Limb (tissue), 2 donors: ENCODE measurements at regions not wholly inside any gene's neighbourhood (a gene's known extent, or its start where the extent isn't known, plus 50 kb on each side); places are given as distances from the start of the nearest gene placed in this dataset.
"Not testable (repeated sequence)": the region's sequence is repeated elsewhere in the genome, so short reads cannot be mapped to it uniquely, and the experiment has no call there.

Experiments
- DNase-seq, 2 donors: peaks; one replicate each; pipeline ENCODE4 v3.0.0-alpha.2; 2016; ENCODE audit errors: extremely low spot score in 2 of 2

- no peak for DNase-seq
These were observed 410.5 kb downstream of the TMEM38B start for GRCh38 chr9:106104887-106105286.

GRCh38 chr9:106106396-106106795, 412.1 kb downstream of the TMEM38B start:
- no peak for DNase-seq

DNA sequence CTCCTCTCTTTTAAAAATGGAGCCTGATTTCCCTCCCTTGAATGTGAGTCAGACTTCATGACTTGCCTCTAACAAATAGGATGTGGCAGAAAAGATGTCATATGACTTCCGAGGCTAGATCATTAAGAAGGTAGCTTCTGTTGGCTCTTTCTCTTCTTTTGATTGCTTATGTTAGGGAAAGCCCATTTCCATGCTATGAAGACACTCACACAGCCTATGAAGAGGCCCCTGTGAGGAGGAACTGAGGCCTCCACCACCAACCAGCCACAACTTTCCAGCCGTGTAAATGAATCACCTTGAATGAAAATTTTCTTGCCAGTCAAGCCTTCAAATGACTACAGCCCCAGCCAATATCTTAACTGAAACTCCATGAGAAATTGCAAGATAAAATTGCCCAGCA, 413.4 kb downstream of the TMEM38B start:
- no peak for DNase-seq

DNA sequence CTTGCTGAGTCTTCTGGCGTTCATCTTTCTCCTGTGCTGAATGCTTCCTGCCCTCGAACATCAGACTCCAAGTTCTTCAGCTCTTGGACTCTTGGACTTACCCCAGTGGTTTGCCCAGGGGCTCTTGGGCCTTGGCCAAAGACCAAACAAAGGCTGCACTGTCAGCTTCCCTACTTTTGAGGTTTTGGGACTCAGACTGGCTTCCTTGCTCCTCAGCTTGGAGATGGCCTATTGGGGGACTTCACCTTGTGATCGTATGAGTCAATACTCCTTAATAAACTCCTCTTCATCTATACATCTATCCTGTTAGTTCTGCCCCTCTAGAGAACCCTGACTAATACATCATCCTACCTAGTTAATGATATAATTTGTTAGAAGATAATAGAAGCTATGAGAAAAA, 415.4 kb downstream of the TMEM38B start:
- DNase-seq, result not testable (repeated sequence)

DNA sequence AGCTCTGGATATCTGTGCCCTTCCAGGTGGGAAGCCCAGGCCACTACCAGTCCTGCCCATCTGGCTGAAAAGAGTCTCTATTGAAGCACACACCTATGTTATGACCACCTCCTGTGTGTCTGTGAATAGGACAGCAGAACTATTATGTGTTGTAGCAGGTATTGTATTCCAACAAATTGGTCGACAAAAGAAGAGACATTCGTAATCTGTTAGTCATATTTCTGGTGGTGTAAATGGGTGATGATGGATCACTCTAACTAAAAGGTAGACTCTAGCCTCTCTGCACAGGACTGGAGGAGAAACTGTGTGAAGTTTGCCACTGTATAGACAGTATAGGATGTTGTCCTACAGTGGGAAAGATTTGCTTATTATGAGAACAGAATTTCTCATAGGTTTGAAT, 416.1 kb downstream of the TMEM38B start:
- no peak for DNase-seq

DNA sequence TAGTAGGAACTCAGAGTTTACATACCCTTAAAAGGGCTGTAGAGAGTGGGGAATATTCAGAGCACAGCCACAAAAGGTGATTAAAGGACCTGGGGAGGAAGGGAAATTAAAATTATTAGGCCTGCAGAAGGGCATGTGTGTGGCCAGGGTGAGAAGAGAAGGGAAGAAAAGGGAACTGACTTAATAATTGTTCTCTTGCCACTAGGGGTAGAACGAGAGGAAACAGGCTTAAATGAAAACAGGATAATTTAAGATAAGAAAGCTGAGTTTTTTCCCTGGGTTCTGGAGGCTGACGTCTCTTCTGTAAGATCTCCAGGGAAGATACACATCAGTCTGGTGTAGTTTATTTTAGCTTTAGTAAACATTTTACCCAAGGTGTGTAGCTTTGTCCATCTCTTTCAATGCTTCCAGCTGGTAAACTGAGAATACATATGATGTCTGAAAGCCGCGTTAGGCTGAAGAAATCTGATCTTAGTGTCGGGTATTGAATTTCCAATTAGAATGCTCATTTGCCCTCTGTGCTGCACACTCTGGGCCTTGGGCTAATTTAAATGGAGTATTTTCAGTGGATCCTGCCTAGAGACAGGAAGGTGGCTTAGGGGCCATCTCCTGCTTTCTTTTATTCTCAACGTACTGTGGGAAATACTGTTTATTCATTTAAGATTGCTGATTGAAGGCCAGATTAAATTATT, 416.8 kb downstream of the TMEM38B start:
- no peak for DNase-seq

DNA sequence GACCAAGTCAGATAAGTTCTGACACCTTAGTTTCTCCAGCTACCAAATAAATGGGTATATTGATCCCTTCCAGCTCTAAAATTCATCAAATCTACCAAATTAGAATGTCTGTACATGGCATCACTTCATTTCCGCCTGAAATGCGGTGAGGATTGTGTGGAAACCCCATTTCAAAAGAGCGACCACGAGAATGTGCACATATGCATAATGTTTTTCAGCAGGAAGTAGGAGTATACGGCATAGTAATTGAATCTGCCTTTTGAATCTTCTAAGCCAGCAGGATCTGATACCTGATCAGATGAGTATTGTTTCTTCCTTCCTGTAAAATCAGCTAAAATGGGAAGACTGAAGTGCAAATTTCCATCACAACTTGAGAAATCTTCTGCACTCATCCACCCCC, 418.6 kb downstream of the TMEM38B start:
- no peak for DNase-seq

DNA sequence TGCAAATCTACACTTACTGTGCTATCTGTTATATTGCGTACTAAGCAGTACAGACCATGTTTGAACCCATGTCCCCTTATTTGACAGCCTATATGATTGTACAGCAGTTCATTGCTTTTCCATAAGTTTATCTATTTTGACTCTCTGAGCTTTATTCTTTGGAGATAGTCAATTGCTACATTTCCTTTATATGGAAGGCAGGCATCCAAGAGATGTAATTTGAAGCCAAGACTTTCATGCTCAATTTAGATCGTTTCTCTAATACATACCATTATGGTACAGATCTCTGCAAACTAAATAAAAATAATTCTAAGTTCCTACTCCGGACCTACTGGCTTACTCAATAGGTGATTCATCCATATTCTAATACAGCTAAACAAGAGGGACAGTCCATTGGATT, 424.8 kb downstream of the TMEM38B start:
- no peak for DNase-seq

DNA sequence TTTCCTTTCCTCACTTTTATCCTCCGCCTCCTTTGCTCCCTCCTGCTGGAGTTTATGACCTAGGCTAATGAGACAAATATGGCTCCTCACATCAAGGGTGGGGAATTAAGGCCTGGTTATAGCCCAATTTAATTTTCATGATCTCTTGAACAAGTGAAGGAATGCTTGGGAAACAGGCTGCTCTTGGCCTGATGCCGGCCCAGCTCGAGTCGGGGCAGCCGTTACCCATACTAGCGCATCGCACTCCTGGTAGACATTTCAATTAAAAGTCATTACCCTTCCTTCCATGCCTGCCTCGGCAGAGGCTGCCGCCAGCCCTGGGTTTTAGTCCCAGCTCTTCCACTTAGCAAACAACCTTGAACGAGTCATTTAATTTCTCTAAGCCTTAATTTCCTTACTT, 425.7 kb downstream of the TMEM38B start:
- DNase-seq, result peak in 1 of 2 donors; percentile 29

- DNase-seq, result no peak
These were observed 433.4 kb downstream of the TMEM38B start for GRCh38 chr9:106127776-106128175.

GRCh38 chr9:106130374-106130773, 436.0 kb downstream of the TMEM38B start:
- DNase-seq, result no peak

DNA sequence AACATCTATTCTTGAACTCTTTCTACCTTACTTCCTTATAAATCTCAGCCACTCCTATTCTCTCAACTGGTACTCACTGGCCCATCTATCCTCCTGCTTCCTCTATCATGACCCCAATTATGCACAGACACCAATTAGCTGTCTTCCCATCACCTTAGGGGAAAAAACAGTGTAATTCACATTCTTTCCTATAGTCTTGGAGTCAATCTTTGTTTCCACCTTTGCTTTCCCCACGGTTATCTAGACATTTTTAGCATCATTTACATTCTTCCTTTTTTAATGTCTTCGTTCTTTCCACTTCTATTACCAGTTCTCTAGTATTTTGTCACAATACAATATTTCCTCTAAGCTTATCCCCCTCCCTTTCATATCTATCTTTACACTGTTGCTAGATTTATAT, 449.4 kb downstream of the TMEM38B start:
- no peak for DNase-seq

DNA sequence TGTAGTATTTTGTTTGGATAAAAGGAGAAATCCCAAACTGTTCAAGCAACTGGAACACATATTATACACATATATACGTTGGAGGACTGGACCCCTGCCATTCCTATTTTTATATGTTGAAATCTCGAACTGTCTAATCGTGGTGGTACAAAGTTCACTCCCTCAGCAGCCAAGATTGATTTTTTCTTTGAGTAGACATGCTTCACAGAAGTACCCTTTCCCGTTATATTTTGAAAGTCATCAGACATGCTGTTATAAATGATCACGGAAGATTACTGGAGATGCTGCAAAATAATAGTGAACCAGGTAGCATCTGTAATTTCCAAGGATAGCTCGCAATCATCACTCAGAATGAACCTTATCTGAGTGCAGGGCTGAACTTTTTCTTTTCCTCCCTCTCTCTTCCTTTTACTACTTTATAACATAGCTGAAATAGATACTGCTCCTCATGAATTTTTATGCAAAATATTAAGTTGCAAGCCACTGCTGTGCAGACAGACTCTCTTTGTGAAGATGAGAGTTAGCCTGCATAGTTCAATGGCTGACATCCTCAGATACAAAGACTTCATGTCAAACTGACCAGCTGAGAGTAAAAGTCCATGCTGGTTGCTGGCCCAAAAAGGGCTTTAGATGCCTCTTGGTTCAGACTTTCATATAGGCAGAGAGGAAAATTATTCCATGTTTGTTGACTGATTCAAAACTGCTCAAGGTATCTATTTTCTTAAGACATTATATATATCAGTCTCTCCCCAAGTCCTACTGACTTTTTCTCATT, 451.9 kb downstream of the TMEM38B start:
- no peak for DNase-seq

DNA sequence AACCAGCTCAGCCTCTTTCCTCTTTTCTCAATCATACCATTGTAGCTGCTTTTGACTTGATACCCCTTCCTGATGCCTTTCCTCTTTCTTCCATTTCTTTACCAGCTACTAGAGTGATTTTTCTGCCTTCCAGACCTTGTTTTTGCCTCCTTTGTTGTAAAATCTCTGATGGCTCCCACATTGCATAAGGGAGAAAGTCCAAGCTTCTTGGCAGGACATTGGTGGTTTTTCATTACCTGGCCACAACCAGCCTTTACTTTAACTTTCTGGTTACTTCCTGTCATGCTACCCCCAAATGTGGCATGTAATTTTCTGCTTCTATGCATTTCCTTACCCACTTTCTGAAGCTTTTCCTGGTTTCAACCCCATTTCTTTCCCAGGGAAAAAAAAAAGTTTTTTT, 452.5 kb downstream of the TMEM38B start:
- DNase-seq, result no peak

GRCh38 chr9:106149956-106150355, 455.6 kb downstream of the TMEM38B start:
- DNase-seq, result no peak

DNA sequence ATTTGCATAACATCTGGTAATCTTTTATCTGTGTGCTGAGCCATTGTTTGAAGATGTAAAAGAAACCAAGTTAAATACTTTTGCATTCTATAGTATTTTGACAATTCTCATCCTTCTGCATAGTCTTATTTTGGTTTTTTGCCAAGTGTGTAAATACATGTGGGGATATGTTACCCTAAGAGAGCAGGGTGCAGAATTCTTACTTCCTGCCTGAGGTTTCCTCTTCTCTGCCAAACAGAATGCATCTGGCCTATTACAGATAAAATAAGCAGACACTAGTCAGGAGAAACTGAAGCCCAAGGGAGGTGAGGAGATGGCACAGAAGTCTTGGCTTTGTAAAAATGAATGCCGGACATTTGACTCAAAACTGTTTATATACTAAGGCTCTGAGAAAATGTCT, 462.1 kb downstream of the TMEM38B start:
- no peak for DNase-seq

DNA sequence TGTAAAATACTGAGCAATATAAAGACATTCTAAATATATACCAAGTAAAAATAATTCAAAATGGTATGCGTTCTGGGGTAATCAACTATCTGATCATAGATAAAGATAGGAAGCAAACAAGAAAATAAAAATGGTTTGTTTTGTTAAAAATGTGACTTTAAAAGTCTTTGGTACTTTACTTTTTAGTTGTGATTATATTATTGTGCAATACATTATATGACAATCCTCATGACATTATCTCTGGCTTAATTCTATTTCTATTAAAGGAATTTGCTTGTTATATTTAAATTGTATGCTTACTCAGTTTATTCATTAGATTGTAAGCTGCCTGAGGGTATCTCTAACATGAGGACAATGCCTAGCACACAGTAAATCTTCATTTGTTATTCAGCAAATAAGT, 477.9 kb downstream of the TMEM38B start:
- DNase-seq, result no peak

DNA sequence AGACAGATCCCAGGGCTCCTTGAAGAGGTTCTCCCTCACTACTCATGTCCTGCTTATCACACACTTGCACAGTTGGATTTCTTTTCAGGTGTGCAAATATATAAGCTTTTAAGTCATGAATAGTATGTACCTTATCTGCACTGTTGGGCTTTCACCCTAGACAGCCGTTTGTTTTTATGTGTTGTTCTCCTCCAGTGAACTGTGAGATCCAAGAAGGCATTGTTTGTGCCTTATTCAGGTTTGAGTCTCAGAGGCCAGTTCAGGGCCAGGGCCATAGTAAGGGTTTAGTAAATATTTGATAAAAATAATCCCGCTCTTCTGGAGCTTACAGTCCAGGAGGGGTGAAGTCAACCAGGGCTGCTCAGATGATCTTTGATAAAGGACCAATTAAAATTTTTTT, 480.0 kb downstream of the TMEM38B start:
- DNase-seq, result no peak

GRCh38 chr9:106177216-106177615, 482.9 kb downstream of the TMEM38B start:
- no peak for DNase-seq

DNA sequence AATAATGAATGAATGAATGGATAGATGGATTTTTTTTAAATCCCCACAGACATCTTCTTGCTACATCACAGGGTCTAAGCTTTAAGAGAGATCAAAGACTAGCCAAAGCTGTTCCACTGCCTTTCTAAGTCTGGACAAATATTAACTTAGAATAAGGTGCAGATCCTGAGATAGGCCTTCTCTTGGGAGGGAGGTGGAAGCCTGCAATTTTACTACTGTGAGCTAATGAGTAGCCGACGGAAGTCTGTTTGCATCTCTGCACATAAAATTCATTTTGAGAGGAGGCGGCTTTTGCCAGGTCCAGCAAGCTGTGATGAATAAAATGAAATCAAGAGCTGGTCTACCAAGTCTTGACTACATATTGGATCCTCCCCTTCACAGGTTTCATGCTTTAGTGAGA, 484.9 kb downstream of the TMEM38B start:
- DNase-seq, result no peak

DNA sequence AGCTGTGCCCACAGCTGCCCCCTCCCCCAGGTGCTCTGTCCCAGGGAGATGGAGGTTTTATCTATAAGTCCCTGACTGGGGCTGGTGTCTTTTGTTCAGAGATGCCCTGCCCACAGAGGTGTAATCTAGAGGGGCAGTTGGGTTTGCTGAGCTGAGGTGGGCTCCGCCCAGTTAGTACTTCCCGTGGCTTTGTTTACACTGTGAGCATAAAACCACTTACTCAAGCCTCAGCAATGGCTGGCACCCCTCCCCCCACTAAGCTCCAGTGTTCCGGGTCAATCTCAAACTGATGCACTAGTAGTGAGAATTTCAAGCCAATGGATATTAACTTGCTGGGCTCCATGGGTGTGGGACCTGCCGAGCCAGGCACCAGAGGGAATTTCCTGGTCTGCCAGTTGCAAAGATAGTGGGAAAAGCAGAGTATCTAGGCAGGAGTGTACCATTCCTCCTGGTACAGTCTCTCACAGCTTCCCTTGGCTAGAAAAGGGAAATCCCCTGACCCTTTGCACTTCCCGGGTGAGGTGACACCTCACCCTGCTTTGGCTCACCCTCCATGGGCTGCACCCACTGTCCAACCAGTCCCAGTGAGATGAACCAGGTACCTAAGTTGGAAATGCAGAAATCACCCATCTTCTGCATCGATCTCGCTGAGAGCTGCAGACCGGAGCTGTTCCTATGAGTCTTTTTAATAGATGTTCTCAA, 509.6 kb downstream of the TMEM38B start:
- not testable (repeated sequence) for DNase-seq

GRCh38 chr9:106207298-106207697, 513.0 kb downstream of the TMEM38B start:
- DNase-seq, result no peak

GRCh38 chr9:106218427-106218826, 524.1 kb downstream of the TMEM38B start:
- DNase-seq, result no peak
